ENCODE measurements at regions not wholly inside any gene's neighbourhood (a gene's known extent, or its start where the extent isn't known, plus 50 kb on each side); places are given as distances from the start of the nearest gene placed in this dataset.

- DNase-seq (ENCODE audit: low spot score): no peak
- TF ChIP-seq CTCF (IDR thresholded peaks at IDR 0.05; ENCODE audit: extremely low read depth, missing control alignments): no peak
Measured at GRCh38 chrX:39871648-39872047, 226.1 kb downstream of the BCOR start.

GRCh38 chrX:39873117-39873516 lies 224.6 kb downstream of the BCOR start:
- no peak for TF ChIP-seq CTCF (IDR thresholded peaks at IDR 0.05; ENCODE audit: extremely low read depth, missing control alignments)
- no peak for DNase-seq (ENCODE audit: low spot score)

- no peak for TF ChIP-seq CTCF (IDR thresholded peaks at IDR 0.05; ENCODE audit: extremely low read depth, missing control alignments)
- peak; percentile 66 for DNase-seq (ENCODE audit: low spot score)
Measured at GRCh38 chrX:39874202-39874816, 223.4 kb downstream of the BCOR start.

- DNase-seq (ENCODE audit: low spot score): no peak
- no peak for TF ChIP-seq CTCF (IDR thresholded peaks at IDR 0.05; ENCODE audit: extremely low read depth, missing control alignments)
Measured at GRCh38 chrX:39875834-39876628, 221.7 kb downstream of the BCOR start.

- no peak for TF ChIP-seq CTCF (IDR thresholded peaks at IDR 0.05; ENCODE audit: extremely low read depth, missing control alignments)
- DNase-seq (ENCODE audit: low spot score): no peak
Measured at GRCh38 chrX:39877905-39878304, 219.9 kb downstream of the BCOR start.

GRCh38 chrX:39883666-39884065 lies 214.1 kb downstream of the BCOR start:
- no peak for DNase-seq (ENCODE audit: low spot score)
- TF ChIP-seq CTCF (IDR thresholded peaks at IDR 0.05; ENCODE audit: extremely low read depth, missing control alignments): no peak

- no peak for DNase-seq (ENCODE audit: low spot score)
- TF ChIP-seq CTCF (IDR thresholded peaks at IDR 0.05; ENCODE audit: extremely low read depth, missing control alignments): no peak
Measured at GRCh38 chrX:39886282-39886681, 211.5 kb downstream of the BCOR start.
